Head of caudate nucleus (tissue), 42 donors: ENCODE measurements at regions not wholly inside any gene's neighbourhood (a gene's known extent, or its start where the extent isn't known, plus 50 kb on each side); places are given as distances from the start of the nearest gene placed in this dataset.

Experiments used
- DNase-seq, 42 donors: peaks; one replicate each; pipeline versions ENCODE4 v3.0.0 to v3.0.0-alpha.2; 2020 to 2021; ENCODE audit warnings: mixed read lengths in 7 of 42
- intact Hi-C: fragments of 100-400 bp; cut with DNase I; formaldehyde crosslinking; loops from one replicate; pipeline ENCODE4 v1.15.0; 2022

DNA sequence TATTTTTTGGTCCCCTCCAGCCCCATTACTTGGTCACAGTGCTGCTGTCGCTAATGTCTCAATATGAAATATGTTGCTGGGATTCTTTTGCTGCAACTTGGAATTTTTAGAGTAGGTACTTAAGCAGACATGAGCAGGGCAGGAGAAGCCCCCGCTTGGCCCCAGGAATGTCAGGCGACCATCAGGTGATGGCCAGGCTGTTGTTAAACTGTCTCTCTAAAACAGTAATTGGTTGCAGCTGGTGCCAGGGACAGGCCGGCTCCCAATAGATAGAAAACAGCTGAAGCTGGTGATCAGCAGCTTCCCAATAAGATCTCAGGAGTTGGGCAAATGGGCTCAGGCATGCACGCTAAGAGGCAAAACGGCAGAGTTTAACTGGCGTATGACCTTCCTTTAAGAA lies 329.9 kb upstream of the TBL1XR1 start:
- intact Hi-C loops = no loop called here

GRCh38 chr3:177528306-177529070 lies 331.2 kb upstream of the TBL1XR1 start:
- intact Hi-C loops = no loop called here
- no peak for DNase-seq

More for the DNA sequence above, 329.9 kb upstream of the TBL1XR1 start:
- no peak for DNase-seq

GRCh38 chr3:177529071-177529550 lies 331.8 kb upstream of the TBL1XR1 start:
- no peak for DNase-seq
- intact Hi-C loops = no loop called here

DNA sequence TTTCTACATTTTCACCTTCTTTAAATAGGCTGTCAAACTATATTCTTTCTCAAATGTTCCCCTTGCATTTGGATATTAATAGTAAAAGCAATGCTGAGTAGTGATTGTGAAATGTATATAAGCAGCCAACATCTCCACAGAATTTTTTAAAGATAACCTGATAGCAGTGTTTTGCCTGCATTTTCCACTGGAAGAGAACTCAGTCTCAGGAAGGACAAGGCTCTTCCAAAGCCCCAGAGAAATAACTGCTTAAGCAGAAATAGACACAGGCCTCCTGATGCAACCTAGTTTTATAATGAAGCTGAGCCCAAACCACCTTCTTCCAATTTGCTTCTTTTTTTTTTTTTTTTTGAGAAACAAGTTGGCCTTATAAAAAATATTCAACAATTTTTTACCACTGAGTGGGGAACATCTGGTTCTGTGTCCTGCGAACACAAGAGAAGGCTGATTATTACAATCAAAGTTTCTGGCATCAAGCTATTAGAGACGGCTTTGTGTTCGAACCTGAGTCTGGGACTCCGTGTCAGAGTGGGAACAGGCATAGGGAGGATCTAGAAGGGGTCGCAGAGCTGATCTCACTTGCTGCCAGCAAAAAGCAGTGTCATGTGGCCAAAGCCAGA lies 332.5 kb upstream of the TBL1XR1 start:
- intact Hi-C loops = no loop called here
- DNase-seq = no peak

GRCh38 chr3:177530908-177531307 lies 333.6 kb upstream of the TBL1XR1 start:
- DNase-seq = no peak
- intact Hi-C loops = no loop called here

DNA sequence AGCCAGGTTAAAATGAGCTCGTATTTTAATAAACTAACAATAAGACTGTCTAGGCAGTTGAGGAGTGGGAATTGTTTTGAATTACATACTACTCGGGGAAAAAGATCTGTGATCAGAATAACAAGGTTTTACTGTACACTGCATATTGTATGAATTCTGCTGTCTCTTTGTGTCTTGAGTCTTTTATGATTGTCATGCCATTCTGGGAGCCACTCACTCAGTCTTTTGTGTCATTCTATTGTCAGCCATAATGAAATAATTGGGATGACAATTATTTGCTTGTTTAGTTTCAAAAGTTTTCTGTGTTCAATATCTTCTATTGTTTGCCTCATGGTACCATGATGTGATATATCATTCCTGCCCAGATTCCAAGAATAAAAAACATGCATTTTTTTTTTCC lies 339.6 kb upstream of the TBL1XR1 start:
- DNase-seq = no peak
- intact Hi-C loops = no loop called here

DNA sequence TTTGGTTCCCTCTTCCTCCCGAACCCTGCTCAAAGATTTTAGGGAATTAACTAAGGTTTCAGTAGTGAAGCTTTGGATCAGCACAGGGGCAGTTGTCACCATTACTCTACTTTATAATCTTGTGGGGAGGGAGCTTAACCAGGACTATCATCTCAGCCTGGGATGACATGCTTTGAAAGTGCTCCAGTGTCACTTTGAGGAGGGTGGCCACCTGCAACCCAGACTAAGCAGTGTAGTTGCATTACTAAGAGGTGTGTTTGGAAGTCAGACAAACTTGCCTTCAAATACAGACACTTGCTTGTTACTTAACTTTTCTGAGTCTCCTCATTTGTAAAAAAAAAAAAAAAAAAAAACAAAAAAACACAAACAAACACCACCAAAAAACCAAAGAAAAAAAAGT lies 340.3 kb upstream of the TBL1XR1 start:
- intact Hi-C loops = no loop called here
- DNase-seq = no peak

GRCh38 chr3:177538048-177538749 lies 340.9 kb upstream of the TBL1XR1 start:
- intact Hi-C loops = no loop called here
- peak in 27 of 42 donors; percentile 9 to 78 (median 48) for DNase-seq

- no peak for DNase-seq
- intact Hi-C loops = no loop called here
Measured at GRCh38 chr3:177538750-177539730, 341.8 kb upstream of the TBL1XR1 start.

- intact Hi-C loops = no loop called here
- DNase-seq = no peak
Measured at GRCh38 chr3:177541541-177541940, 344.3 kb upstream of the TBL1XR1 start.

GRCh38 chr3:177545964-177546363 lies 348.7 kb upstream of the TBL1XR1 start:
- no peak for DNase-seq
- intact Hi-C loops = no loop called here

DNA sequence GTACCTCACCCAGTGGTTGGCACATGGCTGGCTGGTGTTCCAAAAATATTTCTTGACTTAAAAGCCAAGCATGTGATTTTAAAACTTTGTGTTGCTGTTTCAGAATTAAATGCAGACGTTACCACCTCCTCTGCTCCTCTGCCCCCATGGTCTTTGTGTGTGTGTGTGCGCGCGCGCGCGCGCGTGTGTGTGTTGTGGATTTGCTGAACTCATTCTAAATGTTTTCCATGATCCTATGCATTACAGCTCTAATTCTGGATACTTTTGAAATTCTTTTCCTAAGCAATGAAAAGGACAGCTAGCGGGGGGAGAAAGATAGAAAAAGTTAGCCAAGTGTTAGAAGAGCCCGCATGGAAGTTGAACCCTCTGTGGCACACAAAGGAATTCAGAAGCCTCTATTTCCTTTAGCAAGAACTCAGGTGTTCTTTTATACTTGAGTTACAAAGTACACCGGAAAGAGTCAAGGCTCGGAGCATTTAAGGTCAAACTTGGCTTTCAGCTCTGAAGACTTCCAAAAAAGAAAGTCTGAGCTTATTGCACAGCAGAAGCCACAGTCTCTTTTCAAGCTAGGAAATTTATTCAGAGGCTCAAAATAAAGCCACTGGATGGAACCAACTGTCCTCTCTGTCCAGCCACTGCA lies 350.5 kb upstream of the TBL1XR1 start:
- intact Hi-C loops = no loop called here
- no peak for DNase-seq

DNA sequence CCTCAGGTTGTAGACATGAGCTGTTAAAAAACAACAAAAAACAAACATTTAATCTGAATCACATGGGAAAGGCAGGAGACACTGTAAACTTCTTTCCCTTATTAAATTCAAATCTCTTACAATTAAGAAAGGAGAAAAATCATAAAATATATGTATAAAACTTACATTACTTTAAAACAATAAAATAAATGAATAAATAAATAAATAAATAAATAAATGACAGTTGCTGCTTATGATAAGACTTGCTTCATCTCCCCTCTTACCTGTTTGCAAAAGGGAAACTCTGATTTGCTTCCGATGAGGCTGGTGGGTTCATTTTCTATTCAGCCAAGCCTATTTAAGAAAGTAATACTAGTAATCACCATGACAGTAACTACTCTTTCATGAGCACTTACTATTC lies 353.4 kb upstream of the TBL1XR1 start:
- intact Hi-C loops = no loop called here
- DNase-seq = no peak

GRCh38 chr3:177551431-177551836 lies 354.2 kb upstream of the TBL1XR1 start:
- intact Hi-C loops = no loop called here
- DNase-seq = no peak

DNA sequence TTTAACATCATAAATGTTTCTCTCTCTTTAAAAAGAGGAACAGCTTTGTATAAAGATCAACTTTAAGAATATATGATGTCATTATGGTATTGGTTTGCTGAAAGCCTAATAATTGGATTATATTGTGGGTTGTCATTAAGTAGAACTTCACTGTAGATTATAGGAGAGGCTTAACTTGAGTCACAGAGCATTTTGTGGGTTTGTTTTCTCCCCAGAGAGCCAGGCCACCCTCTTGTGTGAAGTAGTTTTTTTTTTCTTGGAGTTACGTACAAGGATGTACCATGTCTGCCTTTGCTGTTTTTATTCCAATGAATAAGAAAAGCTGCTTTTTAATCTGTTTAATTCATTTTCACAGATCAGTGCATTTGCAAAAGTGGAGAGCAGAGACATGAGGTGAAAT lies 354.8 kb upstream of the TBL1XR1 start:
- DNase-seq = no peak
- intact Hi-C loops = no loop called here

- intact Hi-C loops = no loop called here
- DNase-seq = no peak
Measured at GRCh38 chr3:177553012-177553411, 355.7 kb upstream of the TBL1XR1 start.

DNA sequence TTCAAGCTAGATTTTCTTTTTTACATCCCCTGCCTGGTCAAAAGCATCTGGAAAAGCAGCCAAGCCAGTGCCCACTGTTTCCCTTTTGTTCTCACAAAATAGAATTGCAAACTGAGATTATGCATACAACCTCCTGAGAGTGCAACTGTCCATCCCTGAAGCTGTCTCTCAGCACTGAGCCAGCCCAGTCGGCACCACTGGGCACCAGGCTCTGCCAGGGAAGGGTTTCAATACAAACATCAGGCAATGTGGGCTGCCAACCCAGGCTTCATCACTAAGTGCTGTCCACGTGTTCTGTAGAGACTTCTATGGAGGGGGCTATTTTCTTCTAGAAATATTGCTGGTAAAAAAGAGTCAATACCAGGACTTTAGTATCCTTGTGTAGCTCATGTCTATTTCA lies 356.3 kb upstream of the TBL1XR1 start:
- intact Hi-C loops = no loop called here
- DNase-seq = peak in 39 of 42 donors; percentile 16 to 71 (median 45)

DNA sequence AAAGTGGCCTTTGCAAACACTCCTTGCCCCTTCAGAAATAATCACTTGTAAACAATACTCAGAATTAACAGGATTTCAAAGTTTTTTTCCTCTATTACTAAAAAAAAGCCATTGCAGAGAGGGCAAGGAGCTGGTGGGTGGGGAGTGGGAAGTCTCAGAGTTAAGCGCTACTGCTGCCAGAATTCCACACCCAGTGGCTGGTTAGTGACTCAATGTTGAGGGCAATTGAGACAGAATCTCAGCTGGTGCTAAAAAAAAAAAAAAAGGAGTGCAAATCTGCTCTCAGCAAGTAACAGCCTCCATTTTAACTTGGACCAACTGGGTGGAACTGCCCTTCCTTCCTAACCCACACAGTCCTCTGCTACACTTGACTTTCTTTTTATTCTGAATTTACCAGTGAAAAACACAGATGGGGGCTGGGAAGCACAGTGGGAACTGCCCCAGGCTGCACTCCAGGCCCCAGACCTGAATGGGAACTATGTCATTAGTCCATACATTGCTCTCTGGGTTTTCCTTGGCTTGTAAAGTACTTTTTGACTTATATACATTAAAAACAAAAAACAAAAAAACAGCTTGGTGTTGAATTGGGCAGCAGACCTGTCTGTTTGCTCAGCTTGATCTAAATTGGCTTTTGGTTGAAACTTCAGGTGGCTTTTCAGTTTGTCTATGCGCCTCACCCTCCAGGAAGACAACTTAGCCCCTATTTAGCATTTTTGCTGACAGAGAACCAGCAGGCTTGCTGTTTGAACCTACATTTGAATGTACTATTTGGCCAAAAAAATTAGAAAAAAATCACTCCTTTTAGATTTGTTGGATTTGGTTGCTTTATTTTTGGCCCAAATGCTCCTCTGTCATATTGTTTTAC lies 357.8 kb upstream of the TBL1XR1 start:
- DNase-seq = peak in 37 of 42 donors; percentile 22 to 88 (median 57)
- intact Hi-C loops = no loop called here
